Mesenchymal stem cell (in vitro differentiated cells and primary cell): ENCODE measurements at regions not wholly inside any gene's neighbourhood (a gene's known extent, or its start where the extent isn't known, plus 50 kb on each side); places are given as distances from the start of the nearest gene placed in this dataset.
A peak's percentile ranks its signal among the peaks of the same experiment; 100 is the strongest.

Source experiments
- DNase-seq: peaks from one replicate; pipeline ENCODE4 v3.0.0-alpha.2; 2013
- H2AFZ ChIP-seq: one replicate; pipeline ENCODE4 v1.6.1; 2013; ENCODE audit warnings: low read depth, mild to moderate bottlenecking, control low read depth, inconsistent platforms, low read length, moderate library complexity
- H2AK5ac ChIP-seq: 2 replicates; pipeline ENCODE4 v1.6.1; 2013; ENCODE audit warnings: low read length, moderate library complexity, mild to moderate bottlenecking, inconsistent platforms; ENCODE audit not compliant: severe bottlenecking
- H2BK120ac ChIP-seq: one replicate; pipeline ENCODE4 v1.6.1; 2013; ENCODE audit warnings: low read depth, mild to moderate bottlenecking, inconsistent platforms, low read length, moderate library complexity
- H2BK12ac ChIP-seq, 2 experiments: one replicate each; pipeline ENCODE4 v1.6.1; 2013; ENCODE audit warnings: inconsistent platforms in 2 of 2, low read length in 2 of 2, mild to moderate bottlenecking in 2 of 2, moderate library complexity in 2 of 2, control low read depth in 1 of 2
- H2BK15ac ChIP-seq: one replicate; pipeline ENCODE4 v1.6.1; 2013; ENCODE audit warnings: mild to moderate bottlenecking, low read depth, inconsistent platforms; ENCODE audit not compliant: poor library complexity, severe bottlenecking
- H2BK5ac ChIP-seq: 2 replicates; pipeline ENCODE4 v1.6.1; 2013; ENCODE audit warnings: low read depth, mild to moderate bottlenecking, low read length, control low read depth, inconsistent platforms; ENCODE audit not compliant: poor library complexity, severe bottlenecking
- H3K14ac ChIP-seq, 2 experiments: one replicate each; pipeline ENCODE4 v1.6.1; 2013; ENCODE audit warnings: inconsistent platforms in 2 of 2, low read length in 2 of 2, control low read depth in 1 of 2, mild to moderate bottlenecking in 1 of 2, moderate library complexity in 1 of 2
- H3K18ac ChIP-seq, 2 experiments: one replicate each; pipeline ENCODE4 v1.6.1; 2013; ENCODE audit warnings: inconsistent platforms in 2 of 2, low read length in 2 of 2, control low read depth in 1 of 2, low read depth in 1 of 2, mild to moderate bottlenecking in 1 of 2
- H3K23ac ChIP-seq, 2 experiments: one replicate each; pipeline ENCODE4 v1.6.1; 2013; ENCODE audit warnings: inconsistent platforms in 2 of 2, low read length in 2 of 2, mild to moderate bottlenecking in 2 of 2, moderate library complexity in 2 of 2, control low read depth in 1 of 2
- H3K27ac ChIP-seq: 2 replicates; pipeline ENCODE4 v1.5.1; 2013; ENCODE audit warnings: mild to moderate bottlenecking, moderate library complexity, low read length, control low read depth, inconsistent platforms; ENCODE audit not compliant: poor library complexity, severe bottlenecking
- H3K27me3 ChIP-seq, 2 experiments: 2 replicates each; pipeline versions ENCODE4 v1.6.1 to v1.7.0; 2013; ENCODE audit warnings: low read length in 2 of 2, mild to moderate bottlenecking in 2 of 2, moderate library complexity in 2 of 2, control low read depth in 1 of 2, inconsistent platforms in 1 of 2; ENCODE audit not compliant: control insufficient read depth in 1 of 2, insufficient read depth in 1 of 2
- H3K36me3 ChIP-seq, 2 experiments: 2 replicates each; pipeline versions ENCODE4 v1.6.1 to v1.7.0; 2013; ENCODE audit warnings: low read length in 2 of 2, control low read depth in 1 of 2, inconsistent platforms in 1 of 2, low read depth in 1 of 2, mild to moderate bottlenecking in 1 of 2; ENCODE audit not compliant: insufficient read depth in 2 of 2, control insufficient read depth in 1 of 2
- H3K4ac ChIP-seq, 2 experiments: one replicate each; pipeline ENCODE4 v1.6.1; 2013; ENCODE audit warnings: inconsistent platforms in 2 of 2, low read length in 2 of 2, mild to moderate bottlenecking in 2 of 2, moderate library complexity in 2 of 2, control low read depth in 1 of 2, low read depth in 1 of 2
- H3K4me1 ChIP-seq: 2 replicates; pipeline ENCODE4 v1.6.1; 2013; ENCODE audit warnings: low read depth, low read length, control low read depth; ENCODE audit not compliant: control insufficient read depth, insufficient read depth
- H3K4me2 ChIP-seq: 2 replicates; pipeline ENCODE4 v1.6.1; 2013; ENCODE audit warnings: low read length, mild to moderate bottlenecking, inconsistent platforms; ENCODE audit not compliant: poor library complexity, severe bottlenecking
- H3K4me3 ChIP-seq, 2 experiments: 2 replicates each; pipeline versions ENCODE4 v1.5.1 to v1.7.0; 2013; ENCODE audit warnings: low read length in 2 of 2, mild to moderate bottlenecking in 2 of 2, control low read depth in 1 of 2, low read depth in 1 of 2; ENCODE audit not compliant: insufficient read depth in 1 of 2
- H3K79me1 ChIP-seq: replicated peaks from 2 replicates; pipeline ENCODE4 v1.6.1; 2013; ENCODE audit warnings: mild to moderate bottlenecking, control low read depth, low read length, inconsistent platforms; ENCODE audit not compliant: poor library complexity, severe bottlenecking
- H3K9ac ChIP-seq: 2 replicates; pipeline ENCODE4 v1.7.0; 2013; ENCODE audit warnings: mild to moderate bottlenecking, low read length, moderate library complexity
- H3K9me3 ChIP-seq: 2 replicates; pipeline ENCODE4 v1.7.0; 2013; ENCODE audit warnings: mild to moderate bottlenecking, low read length; ENCODE audit not compliant: control insufficient read depth
- H4K8ac ChIP-seq: one replicate; pipeline ENCODE4 v1.6.1; 2013; ENCODE audit warnings: inconsistent platforms, mild to moderate bottlenecking, low read length, moderate library complexity
- H4K91ac ChIP-seq: one replicate; pipeline ENCODE4 v1.6.1; 2013; ENCODE audit warnings: mild to moderate bottlenecking, low read length, inconsistent platforms
- whole genome bisulfite sequencing: methylation state at CpG from one replicate; pipeline ENCODE4 v1.1.7; 2013; ENCODE audit warnings: mixed read lengths; 5-methylcytosine and 5-hydroxymethylcytosine counted together

- H3K9ac ChIP-seq = no peak overlapping the region
- no peak overlapping the region for H3K18ac ChIP-seq
- H4K8ac ChIP-seq = no peak overlapping the region
- no peak overlapping the region for H2AFZ ChIP-seq
- no peak overlapping the region for H4K91ac ChIP-seq
- DNase-seq = no peak
- no peak overlapping the region for H3K4ac ChIP-seq
- no peaks in the 10 kb centered on the region for H3K79me1 ChIP-seq
- H3K23ac ChIP-seq = no peak overlapping the region
- no peak overlapping the region for H2AK5ac ChIP-seq
- no peaks in the 10 kb centered on the region for H3K4me1 ChIP-seq
- H3K14ac ChIP-seq = no peak overlapping the region
- no peak overlapping the region for H2BK15ac ChIP-seq
- no peak overlapping the region for H2BK12ac ChIP-seq
- no peaks in the 10 kb centered on the region for H3K36me3 ChIP-seq
- H3K4me3 ChIP-seq = no peak overlapping the region
- no peaks in the 10 kb centered on the region for H3K27me3 ChIP-seq
- no peaks in the 10 kb centered on the region for H3K9me3 ChIP-seq
- H2BK5ac ChIP-seq = no peak overlapping the region
- H3K4me2 ChIP-seq = no peak overlapping the region
- 85% methylated on average over 4 of the region's 5 CpGs for WGBS
- H2BK120ac ChIP-seq = no peak overlapping the region
- H3K27ac ChIP-seq = no peak overlapping the region
Observed at GRCh38 chr2:6352247-6352646, 513.5 kb downstream of the CMPK2 start.

- H3K27ac ChIP-seq = no peak overlapping the region
- no peak overlapping the region for H4K91ac ChIP-seq
- no peak overlapping the region for H4K8ac ChIP-seq
- no peak overlapping the region for H2BK120ac ChIP-seq
- no peak overlapping the region for H2AFZ ChIP-seq
- H3K79me1 ChIP-seq = no peaks in the 10 kb centered on the region
- H2BK5ac ChIP-seq = no peak overlapping the region
- no peak overlapping the region for H3K9ac ChIP-seq
- peaks cover 0 to 1% of the 10 kb centered on the region in 2 experiments for H3K27me3 ChIP-seq
- H3K4me3 ChIP-seq = no peak overlapping the region
- DNase-seq = peak; percentile 61
- H2AK5ac ChIP-seq = no peak overlapping the region
- H3K14ac ChIP-seq = no peak overlapping the region
- no peak overlapping the region for H3K23ac ChIP-seq
- H2BK15ac ChIP-seq = no peak overlapping the region
- H3K4me1 ChIP-seq = no peaks in the 10 kb centered on the region
- no peak overlapping the region for H3K4ac ChIP-seq
- H3K9me3 ChIP-seq = no peaks in the 10 kb centered on the region
- no peaks in the 10 kb centered on the region for H3K36me3 ChIP-seq
- WGBS = 2% methylated on average over 4 of the region's 8 CpGs
- no peak overlapping the region for H2BK12ac ChIP-seq
- no peak overlapping the region for H3K4me2 ChIP-seq
- no peak overlapping the region for H3K18ac ChIP-seq
Observed at GRCh38 chr2:6352906-6353515, 512.7 kb downstream of the CMPK2 start.

DNA sequence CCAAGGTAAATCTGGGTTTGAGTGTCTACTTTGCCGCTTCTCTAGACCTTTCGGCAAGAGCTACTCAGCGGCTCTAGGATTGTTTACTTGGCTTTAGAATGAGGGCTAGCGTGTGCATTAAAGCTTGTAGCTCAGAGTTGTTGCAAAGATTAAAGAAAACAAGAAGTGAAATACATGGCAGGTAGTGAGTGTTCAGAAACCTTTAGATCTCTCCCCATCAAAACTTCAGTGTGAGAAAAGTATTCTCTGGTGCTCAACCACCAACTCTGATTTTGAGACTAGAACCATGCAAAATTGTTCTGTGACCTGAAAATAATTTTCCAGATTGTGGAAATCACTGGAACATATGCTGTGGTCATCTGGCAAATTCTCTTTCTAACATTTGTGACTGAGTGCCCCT lies 512.0 kb downstream of the CMPK2 start:
- H3K9ac ChIP-seq = no peak overlapping the region
- WGBS = 92% methylated on average over 3 of the region's 4 CpGs
- no peak overlapping the region for H2AFZ ChIP-seq
- H3K4me3 ChIP-seq = no peak overlapping the region
- H3K4me2 ChIP-seq = no peak overlapping the region
- H3K4ac ChIP-seq = no peak overlapping the region
- H2AK5ac ChIP-seq = no peak overlapping the region
- no peak overlapping the region for H4K91ac ChIP-seq
- no peaks in the 10 kb centered on the region for H3K9me3 ChIP-seq
- H2BK12ac ChIP-seq = no peak overlapping the region
- H3K27ac ChIP-seq = no peak overlapping the region
- H4K8ac ChIP-seq = no peak overlapping the region
- no peak for DNase-seq
- no peaks in the 10 kb centered on the region for H3K79me1 ChIP-seq
- H3K18ac ChIP-seq = no peak overlapping the region
- H2BK120ac ChIP-seq = no peak overlapping the region
- H3K23ac ChIP-seq = no peak overlapping the region
- peaks cover 0 to 7% of the 10 kb centered on the region in 2 experiments for H3K27me3 ChIP-seq
- no peak overlapping the region for H2BK15ac ChIP-seq
- H3K14ac ChIP-seq = no peak overlapping the region
- no peaks in the 10 kb centered on the region for H3K4me1 ChIP-seq
- H2BK5ac ChIP-seq = no peak overlapping the region
- H3K36me3 ChIP-seq = no peaks in the 10 kb centered on the region

- DNase-seq = no peak
- Histone ChIP-seq H4K91ac (no peak overlapping the region), H2AFZ (no peak overlapping the region), H3K9ac (no peak overlapping the region), H3K4me1 (no peaks in the 10 kb centered on the region), H2AK5ac (no peak overlapping the region), H2BK120ac (no peak overlapping the region), H3K18ac (no peak overlapping the region), H3K23ac (no peak overlapping the region), H4K8ac (no peak overlapping the region), H3K27ac (no peak overlapping the region), H3K4me3 (no peak overlapping the region), H2BK15ac (no peak overlapping the region), H3K36me3 (no peaks in the 10 kb centered on the region), H3K79me1 (no peaks in the 10 kb centered on the region), H3K14ac (no peak overlapping the region), H2BK5ac (no peak overlapping the region), H3K4me2 (no peak overlapping the region), H2BK12ac (no peak overlapping the region), H3K4ac (no peak overlapping the region), H3K27me3 (peaks cover 0 to 7% of the 10 kb centered on the region in 2 experiments), H3K9me3 (no peaks in the 10 kb centered on the region)
- WGBS = 97% methylated on average over 2 of the region's 2 CpGs
Observed at GRCh38 chr2:6354546-6354945, 511.2 kb downstream of the CMPK2 start.
